B cell (primary cell): ENCODE measurements at regions not wholly inside any gene's neighbourhood (a gene's known extent, or its start where the extent isn't known, plus 50 kb on each side); places are given as distances from the start of the nearest gene placed in this dataset.

Source experiments
- ATAC-seq: fragments of 200-7000 bp; cut with Tn5 transposase; one replicate; pipeline ENCODE4 v1.10.0; 2021; ENCODE audit warnings: low read depth, mild to moderate bottlenecking, moderate number of reproducible peaks, moderate library complexity
- CTCF ChIA-PET: fragments of 350-600 bp; sonication (Branson Sonifier 250); formaldehyde crosslinking; loops from one replicate; lab custom pipeline; 2021; ENCODE audit warnings: antibody characterized with exemption, inconsistent platforms; lab: Charles Lee
- POLR2A ChIA-PET: fragments of 350-600 bp; sonication (Branson Sonifier 250); formaldehyde crosslinking; loops from one replicate; lab custom pipeline; 2021; ENCODE audit warnings: antibody characterized with exemption; lab: Charles Lee
- DNase-seq: peaks from one replicate; pipeline ENCODE4 v3.0.0; 2013
- H2AFZ ChIP-seq: 2 replicates; pipeline ENCODE4 v1.6.1; 2012; ENCODE audit warnings: mild to moderate bottlenecking, low read depth, low read length; ENCODE audit not compliant: insufficient read depth, poor library complexity, severe bottlenecking
- H3K27ac ChIP-seq, 2 donors: 1 replicate in 1 of 2; 2 replicates in 1 of 2; pipeline ENCODE4 v1.5.1; 2012 to 2013; ENCODE audit warnings: low read length in 2 of 2, mild to moderate bottlenecking in 2 of 2, moderate library complexity in 1 of 2
- H3K27me3 ChIP-seq, 4 experiments: fragments of 200-600 bp in 1 of 4; sonication (generic) in 1 of 4; replicated peaks in 1 of 4; 1 replicate in 2 of 4; 2 replicates in 2 of 4; pipeline versions ENCODE4 v1.6.1 to v1.7.0; 2013 to 2016; ENCODE audit warnings: low read length in 3 of 4, mild to moderate bottlenecking in 2 of 4, mixed read lengths in 1 of 4, moderate library complexity in 1 of 4; ENCODE audit not compliant: insufficient read depth in 4 of 4, control insufficient read depth in 3 of 4; ENCODE audit errors: control extremely low read depth in 1 of 4
- H3K36me3 ChIP-seq, 2 experiments: replicated peaks in 1 of 2; 1 replicate in 1 of 2; 2 replicates in 1 of 2; pipeline versions ENCODE4 v1.6.1 to v1.7.1; 2013; ENCODE audit warnings: low read length in 1 of 2; ENCODE audit not compliant: insufficient read depth in 2 of 2, control insufficient read depth in 1 of 2; ENCODE audit errors: control extremely low read depth in 1 of 2, extremely low read depth in 1 of 2
- H3K4me1 ChIP-seq, 2 donors: fragments of 200-600 bp in 1 of 2; sonication (generic) in 1 of 2; 1 replicate in 1 of 2; 2 replicates in 1 of 2; pipeline versions ENCODE4 v1.5.1 to v1.6.1; 2013 to 2017; ENCODE audit warnings: low read length in 2 of 2; ENCODE audit not compliant: control insufficient read depth in 2 of 2, insufficient read depth in 2 of 2
- H3K4me2 ChIP-seq: replicated peaks from 2 replicates; pipeline ENCODE3; 2012; ENCODE audit warnings: mild to moderate bottlenecking, low read depth, low read length; ENCODE audit not compliant: poor library complexity, severe bottlenecking
- H3K4me3 ChIP-seq, 5 experiments: fragments of 200-600 bp in 1 of 5; sonication (generic) in 1 of 5; 1 replicate in 3 of 5; 2 replicates in 2 of 5; pipeline versions ENCODE4 v1.5.1 to v1.7.0; 2011 to 2016; ENCODE audit warnings: low read length in 4 of 5, mild to moderate bottlenecking in 4 of 5, low read depth in 2 of 5, control low read depth in 1 of 5, moderate library complexity in 1 of 5; ENCODE audit not compliant: insufficient read depth in 1 of 5; ENCODE audit errors: control extremely low read depth in 1 of 5, extremely low read depth in 1 of 5
- H3K79me2 ChIP-seq: fragments of 200-600 bp; sonication (generic); one replicate; pipeline ENCODE4 v1.6.0; 2016; ENCODE audit warnings: low read length; ENCODE audit not compliant: control insufficient read depth, insufficient read depth
- H3K9ac ChIP-seq: fragments of 200-600 bp; sonication (generic); 2 replicates; pipeline ENCODE4 v1.6.1; 2017; ENCODE audit warnings: mild to moderate bottlenecking, low read length, moderate library complexity
- H3K9me3 ChIP-seq, 3 donors: one replicate each; pipeline versions ENCODE4 v1.6.1 to v1.7.1; 2013; ENCODE audit warnings: low read length in 2 of 3; ENCODE audit not compliant: control insufficient read depth in 2 of 3, insufficient read depth in 1 of 3; ENCODE audit errors: control extremely low read depth in 1 of 3
- H4K20me1 ChIP-seq: 2 replicates; pipeline ENCODE4 v1.6.0; 2012; ENCODE audit warnings: mild to moderate bottlenecking, low read length; ENCODE audit not compliant: insufficient read depth, control insufficient read depth, poor library complexity, severe bottlenecking
- H3K27ac Mint-ChIP-seq: one replicate; pipeline ENCODE4 v1.8.0; 2021; ENCODE audit warnings: mixed read lengths
- H3K27me3 Mint-ChIP-seq: one replicate; pipeline ENCODE4 v1.8.0; 2021; ENCODE audit warnings: mixed read lengths
- H3K4me1 Mint-ChIP-seq: one replicate; pipeline ENCODE4 v1.8.0; 2021; ENCODE audit warnings: mixed read lengths
- H3K4me3 Mint-ChIP-seq: one replicate; pipeline ENCODE4 v1.8.0; 2021; ENCODE audit warnings: mixed read lengths
- H3K9me3 Mint-ChIP-seq: one replicate; pipeline ENCODE4 v1.8.0; 2022; ENCODE audit warnings: mixed read lengths; ENCODE audit not compliant: insufficient read depth
- EZH2 ChIP-seq: IDR thresholded peaks from 2 replicates; pipeline ENCODE4 v1.6.1; 2012; ENCODE audit warnings: borderline replicate concordance, low read depth, mild to moderate bottlenecking, moderate library complexity, low read length; ENCODE audit not compliant: insufficient read depth, poor library complexity, severe bottlenecking
- whole genome bisulfite sequencing: methylation state at CpG from one replicate; pipeline ENCODE4 v1.1.5; 2013; ENCODE audit warnings: missing lambda C conversion rate; ENCODE audit not compliant: insufficient coverage; 5-methylcytosine and 5-hydroxymethylcytosine counted together
- intact Hi-C: fragments of 100-400 bp; cut with micrococcal nuclease; formaldehyde crosslinking; loops from one replicate; pipeline ENCODE4 v1.10.0; 2022
- TF ChIP-seq, protein P1 (sequence below): fragments of 200-600 bp; IDR thresholded peaks from one replicate; pipeline ENCODE4 v1.8.0; 2022; ENCODE audit warnings: antibody characterized with exemption, mild to moderate bottlenecking

DNA sequence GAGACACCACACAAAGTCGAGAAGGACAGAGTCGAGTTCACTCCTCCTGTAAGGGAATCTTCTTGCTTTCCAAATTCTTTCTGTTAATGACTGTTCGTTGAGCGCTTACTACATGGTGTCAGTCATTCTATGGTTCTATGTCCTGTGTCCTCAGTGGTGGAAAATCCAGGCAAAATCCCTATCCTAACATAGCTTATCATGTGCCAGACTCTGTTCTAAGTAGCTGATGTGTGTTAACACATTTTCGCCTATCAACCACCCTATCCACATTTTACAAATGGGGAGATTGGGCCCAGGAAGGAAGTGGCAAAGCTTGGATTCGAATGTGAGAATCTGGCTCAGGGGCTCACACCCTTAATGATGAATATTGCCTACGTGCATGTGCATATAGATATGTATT, 280.1 kb downstream of the GATA3 start:
- no peak overlapping the region for H2AFZ ChIP-seq
- ChIA-PET CTCF (no interaction called here), POLR2A (no interaction called here)
- H3K4me3 ChIP-seq, result no peak overlapping the region
- H3K27ac Mint-ChIP-seq, result no peak overlapping the region
- no peak overlapping the region for H3K27ac ChIP-seq
- ATAC-seq, result no peak
- intact Hi-C loops, result no loop called here
- no peak overlapping the region for H3K4me2 ChIP-seq
- H3K4me1 Mint-ChIP-seq, result peaks cover 14% of the 10 kb centered on the region
- TF ChIP-seq, protein P1, sequence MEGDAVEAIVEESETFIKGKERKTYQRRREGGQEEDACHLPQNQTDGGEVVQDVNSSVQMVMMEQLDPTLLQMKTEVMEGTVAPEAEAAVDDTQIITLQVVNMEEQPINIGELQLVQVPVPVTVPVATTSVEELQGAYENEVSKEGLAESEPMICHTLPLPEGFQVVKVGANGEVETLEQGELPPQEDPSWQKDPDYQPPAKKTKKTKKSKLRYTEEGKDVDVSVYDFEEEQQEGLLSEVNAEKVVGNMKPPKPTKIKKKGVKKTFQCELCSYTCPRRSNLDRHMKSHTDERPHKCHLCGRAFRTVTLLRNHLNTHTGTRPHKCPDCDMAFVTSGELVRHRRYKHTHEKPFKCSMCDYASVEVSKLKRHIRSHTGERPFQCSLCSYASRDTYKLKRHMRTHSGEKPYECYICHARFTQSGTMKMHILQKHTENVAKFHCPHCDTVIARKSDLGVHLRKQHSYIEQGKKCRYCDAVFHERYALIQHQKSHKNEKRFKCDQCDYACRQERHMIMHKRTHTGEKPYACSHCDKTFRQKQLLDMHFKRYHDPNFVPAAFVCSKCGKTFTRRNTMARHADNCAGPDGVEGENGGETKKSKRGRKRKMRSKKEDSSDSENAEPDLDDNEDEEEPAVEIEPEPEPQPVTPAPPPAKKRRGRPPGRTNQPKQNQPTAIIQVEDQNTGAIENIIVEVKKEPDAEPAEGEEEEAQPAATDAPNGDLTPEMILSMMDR, result no peak
- no peak for TF ChIP-seq EZH2
- no peak overlapping the region for H3K4me3 Mint-ChIP-seq
- no CpG with 5 or more reads among the region's 7 CpGs for WGBS
- no peaks in the 10 kb centered on the region for H3K36me3 ChIP-seq
- H3K9ac ChIP-seq, result no peak overlapping the region
- H3K9me3 ChIP-seq, result peaks cover 0 to 7% (median 0%) of the 10 kb centered on the region in 3 donors
- no peak for DNase-seq
- H3K4me1 ChIP-seq, result peaks cover 7 to 13% of the 10 kb centered on the region in 2 donors
- peaks cover 41% of the 10 kb centered on the region for H3K27me3 Mint-ChIP-seq
- no peaks in the 10 kb centered on the region for H3K9me3 Mint-ChIP-seq
- H3K79me2 ChIP-seq, result no peaks in the 10 kb centered on the region
- peaks cover 0 to 19% (median 3%) of the 10 kb centered on the region in 4 experiments for H3K27me3 ChIP-seq
- no peaks in the 10 kb centered on the region for H4K20me1 ChIP-seq

DNA sequence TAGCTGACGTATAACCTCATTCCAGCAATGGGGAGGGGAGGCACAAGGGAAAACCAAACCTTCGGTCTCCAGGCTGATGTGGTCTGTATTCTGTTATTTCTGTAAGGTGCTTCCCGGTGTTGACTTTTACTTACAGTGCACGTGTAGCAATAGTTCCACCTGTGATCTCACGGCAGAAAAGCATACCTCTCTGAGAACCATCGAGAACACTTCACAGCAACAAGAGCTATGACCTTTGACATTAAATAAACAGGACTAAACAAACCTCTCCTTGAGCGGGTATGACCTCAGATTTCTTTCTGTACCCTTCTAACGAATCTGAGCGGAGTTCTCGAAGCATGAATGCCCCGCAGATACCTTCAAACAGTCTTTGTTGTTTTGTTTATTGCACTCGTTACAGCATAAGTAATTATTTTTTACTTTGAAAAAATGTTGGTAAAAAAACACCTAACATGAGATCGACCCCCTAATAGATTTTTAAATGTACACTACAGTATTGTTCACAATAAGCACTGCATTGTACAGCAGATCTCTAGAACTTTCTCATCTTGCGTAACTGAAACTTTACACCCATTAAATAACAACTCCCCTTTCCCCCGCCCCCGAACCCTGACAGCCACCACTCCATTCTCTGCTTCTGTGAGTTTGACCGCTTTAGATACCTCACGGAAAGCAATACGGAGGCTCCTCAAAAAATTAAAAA, 282.3 kb downstream of the GATA3 start:
- Histone ChIP-seq H2AFZ (no peak overlapping the region), H3K36me3 (no peaks in the 10 kb centered on the region), H3K9me3 (no peaks in the 10 kb centered on the region), H3K4me1 (peaks cover 7 to 13% of the 10 kb centered on the region in 2 donors), H3K79me2 (no peaks in the 10 kb centered on the region), H3K9ac (no peak overlapping the region), H3K27ac (no peak overlapping the region), H3K4me3 (no peak overlapping the region), H4K20me1 (no peaks in the 10 kb centered on the region), H3K27me3 (peaks cover 0 to 14% (median 1%) of the 10 kb centered on the region in 4 experiments), H3K4me2 (no peak overlapping the region)
- TF ChIP-seq, protein P1, result no peak
- no peak for TF ChIP-seq EZH2
- H3K9me3 Mint-ChIP-seq, result no peaks in the 10 kb centered on the region
- peaks cover 12% of the 10 kb centered on the region for H3K4me1 Mint-ChIP-seq
- intact Hi-C loops, result no loop called here
- ATAC-seq, result no peak
- no peak overlapping the region for H3K27ac Mint-ChIP-seq
- H3K4me3 Mint-ChIP-seq, result no peak overlapping the region
- no peak for DNase-seq
- ChIA-PET CTCF (no interaction called here), POLR2A (no interaction called here)
- peaks cover 26% of the 10 kb centered on the region for H3K27me3 Mint-ChIP-seq
- WGBS, result 95% methylated on average over 10 of the region's 19 CpGs
